SHP77 (cell line): ENCODE measurements at regions not wholly inside any gene's neighbourhood (a gene's known extent, or its start where the extent isn't known, plus 50 kb on each side); places are given as distances from the start of the nearest gene placed in this dataset.
A peak's percentile ranks its signal among the peaks of the same experiment; 100 is the strongest.

Experiments
- DNase-seq, 2 experiments: peaks; one replicate each; lab custom pipeline; 2025; lab: John Stamatoyannopoulos, UW

DNA sequence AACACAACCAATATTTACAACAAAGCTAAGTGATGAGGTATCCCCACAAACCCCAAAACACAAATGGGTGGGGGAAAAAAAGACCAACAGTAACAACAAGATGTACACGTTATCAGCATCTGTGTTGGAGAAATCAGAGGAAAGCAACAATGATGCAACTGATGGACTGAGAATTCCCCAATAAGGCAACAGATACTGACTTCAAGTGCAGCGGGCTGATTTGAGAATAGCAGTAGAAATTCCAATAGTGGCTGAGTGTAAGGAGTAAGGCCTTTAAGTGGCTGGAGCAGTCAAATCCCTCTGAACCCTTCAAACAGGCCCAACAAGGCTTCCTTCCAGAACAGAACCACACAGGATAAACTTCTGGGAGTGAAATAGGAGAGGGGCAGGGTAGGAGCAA is 97.6 kb downstream of the TM2D1 start:
- no peak for DNase-seq

DNA sequence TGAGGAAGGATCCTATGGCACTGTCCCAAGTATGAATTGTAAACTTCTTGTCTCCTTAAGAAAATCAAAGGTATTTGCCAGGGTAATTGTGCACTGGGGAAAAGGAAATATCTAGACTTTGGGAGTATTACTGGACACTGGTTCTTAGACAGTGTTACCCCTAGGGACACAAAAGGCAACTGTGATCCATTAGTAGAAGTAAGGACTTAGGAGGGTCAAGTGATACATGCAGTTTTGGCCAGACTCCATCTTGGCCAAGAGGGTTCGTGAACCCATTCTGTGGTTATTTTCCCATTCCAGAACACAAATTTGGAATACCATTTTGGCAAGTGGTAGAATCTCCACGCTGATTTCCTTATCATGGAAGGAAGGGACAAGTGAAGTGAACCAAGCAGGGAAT is 98.1 kb downstream of the TM2D1 start:
- DNase-seq: no peak

DNA sequence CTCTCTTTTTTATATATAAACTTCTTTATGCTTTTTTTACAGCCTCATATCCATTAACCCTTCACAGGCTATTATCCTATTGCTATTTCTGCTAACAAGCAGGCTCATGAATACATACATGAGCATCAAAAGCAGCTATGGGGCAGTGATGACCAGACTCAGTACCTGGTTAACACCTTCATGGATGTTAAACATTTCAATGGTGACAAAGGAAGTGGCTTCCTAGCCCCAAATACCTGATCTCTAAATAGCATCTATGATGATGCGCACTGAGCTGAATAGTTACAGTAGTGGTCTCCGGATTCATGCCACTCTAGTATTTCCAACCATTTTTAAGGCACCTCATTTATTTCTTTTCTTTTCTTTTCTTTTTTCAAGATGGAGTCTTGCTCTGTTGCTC is 101.1 kb downstream of the TM2D1 start:
- DNase-seq: no peak

DNA sequence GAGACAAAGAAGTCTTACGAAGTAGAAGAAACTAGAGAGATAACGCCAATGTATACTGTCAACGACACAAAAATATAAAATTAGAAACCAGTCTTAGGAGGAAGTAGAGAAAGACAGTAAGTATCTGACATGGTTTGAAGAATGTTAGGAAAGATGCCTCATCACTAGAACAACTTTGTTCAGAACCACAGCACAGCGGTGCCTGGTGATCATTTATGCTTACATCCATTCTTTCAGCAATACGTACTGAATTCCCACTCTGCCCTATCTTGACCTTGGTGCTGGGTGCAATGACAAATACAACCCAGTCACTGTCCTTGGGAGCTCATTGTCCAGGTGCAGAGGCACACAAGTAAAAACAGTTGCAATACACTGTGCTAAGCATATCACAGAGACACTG is 104.4 kb downstream of the TM2D1 start:
- no peak for DNase-seq

DNA sequence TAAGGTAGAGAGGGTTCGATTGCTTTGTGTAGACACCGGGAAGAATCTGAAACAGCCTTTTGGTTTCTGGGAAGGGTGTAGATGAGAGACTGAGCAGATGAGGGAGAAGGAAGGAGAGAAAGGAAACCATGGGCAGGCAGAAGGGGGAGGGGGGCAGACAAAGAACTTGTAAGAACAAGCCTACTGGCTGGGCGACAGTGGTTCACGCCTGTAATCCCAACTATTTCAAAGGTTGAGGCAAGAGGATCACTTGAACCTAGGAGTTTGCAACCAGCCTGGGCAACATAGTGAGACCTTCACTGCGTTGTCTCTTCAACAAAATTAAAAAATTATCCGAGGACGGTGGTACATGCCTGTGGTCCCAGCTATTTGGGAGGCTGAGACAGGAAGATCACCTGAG is 106.2 kb downstream of the TM2D1 start:
- no peak for DNase-seq

DNA sequence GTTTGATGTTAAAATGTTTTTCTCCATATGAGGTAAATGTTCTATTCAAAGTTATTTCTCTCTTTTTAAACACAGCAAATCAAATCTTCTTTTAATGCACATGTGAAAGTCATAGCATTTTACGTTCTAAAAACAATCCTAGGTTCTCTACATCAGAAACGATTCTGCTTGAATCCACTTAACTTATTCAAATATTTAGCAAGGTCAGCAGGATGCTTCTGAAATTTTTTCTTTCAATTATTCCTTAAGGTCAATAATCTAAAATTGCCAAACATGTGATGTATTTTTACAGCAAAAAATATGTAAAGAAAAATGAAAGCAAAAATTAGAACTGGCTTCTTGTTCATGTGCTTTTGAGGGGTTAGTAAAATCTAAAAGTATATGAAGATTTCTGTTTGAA is 106.7 kb downstream of the TM2D1 start:
- DNase-seq: no peak

DNA sequence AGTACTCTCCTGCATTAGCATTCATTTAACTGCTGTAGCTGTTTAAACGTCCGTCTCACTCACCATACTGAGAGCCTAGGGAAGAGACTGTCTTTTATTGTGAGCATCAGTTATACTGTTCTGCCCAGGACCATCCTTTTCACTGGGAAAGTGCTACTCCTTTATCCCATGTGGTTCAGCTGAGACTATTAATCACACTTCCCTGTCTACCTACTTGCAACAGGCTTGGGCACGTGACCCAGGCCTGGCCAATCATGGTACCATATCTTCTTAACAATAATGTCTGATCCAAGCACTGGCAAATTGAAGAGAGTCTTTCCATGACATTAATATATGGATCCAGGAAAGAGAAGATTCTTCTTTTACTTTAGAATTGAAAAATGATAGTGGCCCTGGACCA is 108.1 kb downstream of the TM2D1 start:
- DNase-seq: no peak

DNA sequence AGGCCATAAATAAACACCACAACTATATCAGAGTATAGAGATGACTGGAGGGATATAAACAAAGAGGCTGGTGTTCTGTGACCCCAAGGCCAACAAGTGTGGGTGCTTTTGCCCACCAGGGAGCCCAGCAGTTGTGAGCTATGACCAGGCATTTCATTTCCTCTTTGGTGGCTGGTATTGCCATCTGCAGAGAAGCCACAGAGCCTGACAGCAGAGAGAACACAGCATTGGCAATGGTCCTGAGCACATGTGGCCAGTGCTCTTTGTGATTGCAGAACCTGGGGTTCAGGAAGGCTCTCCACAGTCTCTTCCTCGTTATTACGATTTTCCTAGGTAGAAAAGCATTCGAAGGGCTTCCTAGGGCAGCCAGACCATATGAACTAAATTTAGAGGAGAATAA is 112.3 kb downstream of the TM2D1 start:
- DNase-seq: no peak

DNA sequence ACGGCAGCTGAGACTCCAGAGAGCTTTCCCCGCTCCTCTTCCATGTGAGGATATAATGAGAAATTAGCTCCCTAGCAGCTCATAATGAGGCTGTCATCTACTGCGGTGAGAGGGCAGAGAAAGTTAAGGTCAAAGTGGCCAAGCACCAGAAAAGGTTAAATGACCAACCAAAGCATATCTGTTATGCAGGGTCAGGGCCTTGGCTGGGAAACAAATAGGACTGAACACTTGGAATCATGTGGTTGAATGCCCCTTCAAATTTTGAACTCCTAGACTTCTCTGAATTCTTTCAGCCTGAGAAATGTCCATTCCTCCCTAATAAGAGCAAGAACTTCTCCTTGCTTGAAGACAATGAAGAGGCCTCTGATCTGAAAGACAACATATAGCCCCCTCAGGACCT is 115.9 kb downstream of the TM2D1 start:
- DNase-seq: no peak

DNA sequence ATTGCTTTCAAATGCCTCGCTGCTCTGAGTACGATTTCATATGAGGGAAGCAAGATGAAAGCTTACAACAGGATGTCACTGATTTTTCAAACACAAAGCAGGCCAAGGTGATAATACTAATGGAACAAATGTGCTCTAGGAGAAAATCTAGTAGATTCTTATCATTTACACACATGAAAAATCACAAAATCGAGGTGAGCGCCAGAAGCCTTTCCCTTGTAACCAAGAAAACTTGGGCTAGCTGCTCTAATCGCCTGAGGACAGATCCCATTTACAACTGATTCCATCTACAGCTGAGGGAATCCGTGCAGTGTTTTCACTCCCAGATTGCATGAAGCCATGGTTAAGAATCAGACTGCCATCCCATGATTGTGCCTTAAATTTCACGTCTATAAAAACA is 117.5 kb downstream of the TM2D1 start:
- DNase-seq: no peak

DNA sequence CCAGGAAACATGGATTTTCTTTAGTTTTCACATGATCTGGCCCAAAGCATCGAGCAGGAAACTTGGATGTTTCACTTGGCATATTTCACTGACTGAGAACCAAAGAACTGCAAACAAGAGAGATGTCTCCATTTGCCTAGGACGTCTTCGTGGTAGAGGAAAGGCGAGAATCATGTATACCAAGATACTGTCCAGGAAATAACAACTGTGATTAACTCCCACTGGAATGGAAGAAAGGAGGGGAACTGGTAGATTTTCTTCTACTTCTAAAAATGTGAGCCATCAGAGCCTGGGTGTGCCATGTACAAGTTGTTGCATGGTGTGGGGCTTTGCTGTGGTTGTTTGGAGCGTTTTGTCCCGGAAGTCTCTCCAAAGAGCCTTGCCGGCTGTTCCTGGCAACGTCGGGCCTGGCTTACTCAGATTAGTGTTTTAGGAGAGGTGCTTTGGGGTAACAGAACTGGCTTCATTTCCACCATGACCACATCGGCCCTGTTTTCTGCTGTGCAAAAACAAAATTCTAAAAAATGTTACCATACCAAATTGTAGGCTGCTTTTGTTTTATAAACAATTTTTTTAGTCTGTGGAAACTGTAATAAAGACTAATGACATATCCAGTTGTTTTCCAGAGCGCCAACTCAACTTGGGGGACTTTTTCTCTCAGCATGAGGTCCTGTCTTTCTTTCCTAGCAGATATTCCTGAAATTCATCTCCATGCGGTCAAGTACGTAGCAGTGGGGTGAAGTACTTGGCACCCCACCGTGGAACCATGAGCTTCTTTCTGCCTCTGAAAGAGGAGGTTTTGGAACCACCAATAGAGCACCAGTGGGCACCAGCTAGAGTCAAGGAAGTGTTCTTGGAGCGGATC is 118.3 kb downstream of the TM2D1 start:
- DNase-seq: no peak

DNA sequence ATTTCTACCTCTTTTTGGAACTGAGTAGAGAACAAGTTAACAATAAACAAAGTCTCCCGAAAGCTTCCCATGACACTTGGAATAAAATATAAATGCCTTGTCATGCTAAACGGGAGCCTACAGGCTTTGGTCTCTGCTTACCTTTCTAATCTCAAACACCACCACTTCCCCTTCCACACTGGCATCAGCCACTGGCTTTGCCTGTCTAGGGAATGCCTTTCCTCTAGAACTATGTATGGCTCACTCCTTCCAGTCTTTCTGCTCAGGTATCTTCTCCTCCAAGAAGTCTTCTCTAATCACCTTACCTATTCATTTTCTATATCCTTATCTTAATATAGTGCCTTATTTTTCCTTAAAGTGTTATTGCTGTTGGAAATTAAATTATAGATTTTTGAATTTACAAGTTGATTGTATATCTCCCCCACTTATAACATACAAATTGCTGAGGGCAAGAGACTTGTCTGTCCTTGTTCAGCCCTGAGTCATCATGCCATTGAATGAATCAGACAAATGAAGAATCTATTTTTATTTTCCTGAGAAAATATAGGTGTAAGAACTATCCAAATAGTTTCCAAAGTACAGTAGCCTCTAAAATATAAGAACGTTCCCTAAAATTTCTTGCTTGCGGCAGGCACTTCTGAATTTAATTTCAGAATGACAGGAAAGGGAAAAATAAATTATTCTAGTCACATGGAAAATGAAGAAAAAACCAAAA is 119.2 kb downstream of the TM2D1 start:
- DNase-seq: no peak

DNA sequence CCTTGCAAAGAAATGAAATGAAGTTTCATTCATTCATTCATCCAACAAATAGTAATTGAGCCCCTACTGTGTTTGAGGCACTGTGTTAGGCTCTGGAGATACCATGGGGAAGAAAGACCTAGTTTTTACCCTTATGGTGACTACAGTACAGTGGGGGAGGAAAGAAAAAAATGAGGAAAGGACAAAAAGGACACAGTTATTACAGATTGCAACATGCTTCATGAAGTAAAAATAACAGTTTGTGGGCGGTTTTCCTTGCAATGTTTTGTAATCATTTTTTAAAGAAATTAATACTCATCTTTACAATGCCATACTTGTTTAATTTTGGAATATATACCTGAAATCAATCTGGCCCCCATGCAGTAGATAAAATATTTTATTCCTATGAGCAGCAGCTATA is 120.3 kb downstream of the TM2D1 start:
- DNase-seq: no peak

DNA sequence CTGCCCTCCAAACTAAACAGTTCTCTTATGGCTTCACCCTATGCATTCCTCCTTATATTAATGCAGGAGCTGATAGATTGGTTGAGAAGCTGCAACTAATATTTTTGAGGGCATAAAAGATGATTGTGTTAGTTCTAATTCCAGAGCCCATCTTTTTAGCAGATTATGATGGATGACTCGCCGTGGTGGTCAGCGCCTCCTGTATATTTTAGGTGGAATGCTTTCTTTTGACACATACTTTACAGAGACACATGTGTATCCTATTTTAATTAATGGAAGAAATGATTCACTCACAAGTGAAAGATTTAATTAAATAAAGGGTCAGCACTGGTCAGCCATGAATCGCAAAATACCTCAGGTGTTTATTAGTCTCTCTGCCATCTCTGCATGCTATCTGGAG is 120.7 kb downstream of the TM2D1 start:
- no peak for DNase-seq

DNA sequence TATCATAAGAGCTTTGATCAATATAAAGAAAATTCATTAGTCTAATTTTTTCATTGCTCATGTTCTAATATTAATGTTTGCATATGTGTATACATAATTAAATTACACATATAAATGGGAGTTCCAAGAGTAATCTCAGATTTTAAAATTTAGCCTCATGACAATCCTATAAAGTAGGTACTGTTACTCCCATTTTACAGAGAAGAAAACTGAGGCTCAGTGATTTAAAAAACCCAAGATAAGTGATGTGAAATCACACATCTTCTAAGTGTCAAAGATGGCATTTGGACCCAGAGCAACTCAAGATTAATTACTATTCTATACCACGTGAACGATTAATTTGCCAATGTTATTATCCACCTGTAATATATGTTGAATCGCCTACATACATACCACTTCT is 122.3 kb downstream of the TM2D1 start:
- no peak for DNase-seq

DNA sequence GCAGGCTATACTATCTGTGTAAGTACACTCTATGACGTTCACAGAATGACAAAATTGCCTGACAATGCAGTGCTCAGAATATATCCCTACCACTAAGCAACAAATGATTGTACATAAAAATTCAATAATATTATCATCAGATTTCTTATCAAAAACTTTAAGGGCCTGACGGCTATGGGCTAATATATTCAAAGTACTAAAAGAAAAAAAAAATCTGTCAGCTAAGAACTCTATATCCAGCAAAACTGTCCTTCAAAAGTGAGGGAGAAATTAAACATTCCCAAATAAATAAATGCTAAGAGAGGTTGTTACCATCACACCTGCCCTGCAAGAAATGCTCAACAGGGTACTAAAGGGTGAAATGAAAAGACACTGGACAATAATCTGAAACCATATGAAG is 127.3 kb downstream of the TM2D1 start:
- no peak for DNase-seq

DNA sequence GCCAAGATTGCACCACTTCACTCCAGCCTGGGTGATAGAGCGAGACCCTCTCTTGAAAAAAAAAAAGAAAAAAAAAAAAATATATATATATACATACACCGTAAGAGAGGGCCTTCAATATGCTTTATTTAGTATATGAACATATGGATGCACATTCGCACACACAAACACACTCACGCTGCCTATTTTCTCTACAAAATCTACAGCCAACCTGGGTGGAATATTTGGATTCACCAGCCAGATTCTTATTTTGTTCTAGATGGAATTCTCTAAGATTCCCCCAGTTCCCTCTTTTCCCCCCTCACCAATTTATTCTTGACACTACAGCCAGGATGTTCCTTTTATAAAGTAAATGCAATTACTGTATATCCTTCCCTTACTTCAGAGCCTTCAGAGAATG is 131.6 kb downstream of the TM2D1 start:
- no peak for DNase-seq

DNA sequence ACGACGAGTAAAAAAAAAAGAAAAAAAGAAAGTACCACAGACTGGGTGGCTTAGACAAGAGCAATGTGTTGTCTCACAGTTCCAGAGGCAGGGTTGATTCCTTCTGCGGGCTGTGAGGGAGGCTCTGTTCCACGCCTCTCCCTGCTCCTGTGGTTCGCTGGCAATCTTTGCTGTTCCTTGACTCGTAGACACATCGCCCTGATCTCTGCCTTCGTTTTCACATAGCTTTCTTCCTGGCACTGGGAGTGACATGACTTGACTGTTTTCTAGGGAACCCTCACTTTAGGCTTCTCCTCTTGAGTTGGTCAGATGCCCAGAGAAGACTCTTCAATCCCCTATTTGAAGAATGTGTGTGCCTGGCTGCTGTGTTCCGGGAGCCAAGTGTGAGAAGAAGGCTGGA is 133.6 kb downstream of the TM2D1 start:
- no peak for DNase-seq

DNA sequence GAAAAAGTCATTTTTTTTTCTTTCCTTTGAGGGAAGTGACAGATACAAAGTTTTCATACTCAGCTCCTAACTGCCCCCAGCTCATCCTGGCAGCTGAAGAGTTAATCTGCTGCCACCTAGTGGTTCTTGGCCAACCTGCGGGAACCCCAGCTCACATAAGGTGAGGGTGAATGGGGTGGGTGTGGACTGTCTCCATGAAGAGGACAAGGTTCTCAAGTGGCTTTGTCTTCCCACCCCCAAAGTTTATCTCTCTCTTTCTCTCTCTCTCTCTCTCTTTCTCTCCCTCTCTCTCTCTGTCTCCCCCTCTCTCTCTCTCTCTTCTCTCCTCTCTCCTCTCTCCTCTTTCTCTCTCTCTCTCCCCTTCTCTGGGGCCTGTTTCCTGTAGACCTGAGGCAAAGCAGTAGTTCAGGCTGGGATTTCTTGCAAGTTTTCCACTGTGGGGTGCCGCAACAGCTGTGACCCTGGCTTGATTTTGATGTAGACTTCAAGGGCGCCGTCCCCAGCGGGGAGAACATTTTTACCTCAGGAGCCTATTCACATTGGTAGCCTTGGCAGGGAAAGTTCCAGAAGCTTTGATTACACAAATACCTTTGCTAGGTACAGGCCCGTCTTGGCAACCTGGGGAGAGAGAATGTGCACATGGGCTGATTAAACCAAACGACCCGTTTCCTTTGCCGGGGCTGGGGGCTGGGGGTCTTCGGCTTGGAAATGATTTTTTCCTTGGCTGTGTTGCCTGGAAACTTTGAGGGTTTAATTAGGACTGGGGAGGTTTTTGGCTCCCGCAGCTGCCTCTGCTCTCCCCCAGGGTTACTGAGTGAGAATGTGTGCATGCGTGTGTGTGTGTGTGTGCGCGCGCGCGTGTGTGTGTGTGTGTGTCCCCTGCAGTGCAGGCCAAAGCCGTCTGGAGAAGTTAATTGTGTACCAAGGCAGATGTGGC is 135.9 kb downstream of the TM2D1 start:
- DNase-seq: peak; percentile 59 to 65

DNA sequence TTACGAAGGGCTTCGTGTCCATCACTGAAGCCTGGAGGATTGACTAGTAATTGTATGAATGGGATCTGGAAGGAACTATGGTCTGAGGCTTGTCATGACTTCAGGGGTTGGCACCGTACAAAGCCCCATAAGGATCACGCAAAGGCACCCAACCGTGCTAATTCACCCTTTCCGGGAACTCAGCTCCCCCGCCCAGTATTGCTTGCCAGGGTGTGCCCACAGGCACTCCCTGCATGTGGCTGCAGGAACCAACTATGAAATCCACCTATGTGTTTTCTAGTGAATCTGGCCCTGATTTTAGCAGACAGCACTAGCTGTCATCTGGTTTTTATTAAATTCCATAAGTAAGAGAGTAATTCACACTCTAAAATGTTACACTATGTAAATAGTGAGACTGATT is 139.2 kb downstream of the TM2D1 start:
- peak in 1 of 2 experiments; percentile 1 for DNase-seq

DNA sequence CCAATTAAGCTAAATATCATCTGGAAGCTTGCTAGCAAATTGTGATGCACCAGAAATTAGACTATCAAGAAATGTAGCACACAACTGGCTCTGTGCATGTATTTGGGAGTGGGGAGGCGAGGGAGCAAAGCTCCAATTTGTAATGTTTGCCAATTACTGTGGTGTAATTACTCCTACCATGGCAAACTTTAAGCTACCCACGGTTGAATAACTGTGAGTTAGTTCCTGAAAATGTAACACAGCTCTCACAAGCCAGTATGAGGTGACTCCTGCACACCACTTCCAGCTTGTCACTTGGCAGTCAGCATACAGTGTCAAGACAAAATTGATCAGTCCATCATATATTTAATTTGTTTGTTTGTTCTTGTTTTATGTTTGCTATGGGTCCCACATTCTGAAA is 141.2 kb downstream of the TM2D1 start:
- DNase-seq: no peak

DNA sequence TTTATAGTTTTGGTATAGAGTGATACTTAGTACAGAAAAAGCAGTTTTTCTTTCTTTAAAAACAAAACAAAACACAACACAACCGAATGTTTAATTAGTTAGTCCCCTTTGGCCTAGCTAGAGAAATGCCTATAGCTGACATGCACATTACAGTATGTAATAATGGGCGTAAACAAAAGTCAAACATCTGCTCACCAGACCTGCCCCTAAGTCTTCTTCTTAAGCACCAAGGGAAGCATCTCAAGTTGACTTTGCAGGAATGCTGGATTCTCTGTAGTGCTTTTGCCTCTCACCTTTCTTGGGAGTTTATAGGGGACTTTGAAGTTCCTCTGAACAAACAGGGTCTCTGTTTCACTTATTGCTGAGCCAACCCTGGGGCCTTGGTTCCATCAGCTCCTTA is 143.7 kb downstream of the TM2D1 start:
- DNase-seq: no peak

DNA sequence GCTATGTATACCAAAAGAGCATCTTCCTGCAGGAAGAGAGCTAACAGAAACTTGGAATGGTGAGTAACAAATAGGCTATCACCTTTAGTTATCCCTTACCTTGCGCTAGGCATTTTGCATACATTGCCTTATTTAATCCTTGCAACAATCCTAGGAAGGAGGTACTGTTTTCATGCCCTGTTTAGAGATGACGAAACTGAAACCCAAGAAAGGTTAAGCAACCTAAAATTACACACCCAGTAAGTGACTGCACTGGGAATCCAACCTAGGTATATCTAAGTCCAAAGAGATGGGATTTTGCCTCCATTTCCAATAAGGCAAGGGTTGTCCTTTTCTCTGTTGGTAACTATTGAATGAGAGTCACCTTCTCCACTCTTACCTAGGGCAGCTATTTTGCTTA is 144.5 kb downstream of the TM2D1 start:
- DNase-seq: no peak
